HEK293 (cell line): ENCODE measurements at regions not wholly inside any gene's neighbourhood (a gene's known extent, or its start where the extent isn't known, plus 50 kb on each side); places are given as distances from the start of the nearest gene placed in this dataset.

Experiments
- CTCF ChIA-PET: fragments of 350-600 bp; formaldehyde crosslinking; extraction: SDS; loops from one replicate; lab custom pipeline; 2021; ENCODE audit warnings: antibody characterized with exemption; lab: Yijun Ruan, JAX
- POLR2A ChIA-PET: fragments of 300-600 bp; formaldehyde crosslinking; extraction: SDS; loops from one replicate; lab custom pipeline; 2020; ENCODE audit warnings: antibody characterized with exemption, inconsistent platforms; lab: Yijun Ruan, JAX
- H3K27ac ChIP-seq: fragments of 200-500 bp; sonication (Bioruptor generic); 2 replicates; pipeline ENCODE4 v1.5.1; 2014; ENCODE audit warnings: low read depth, low read length, control low read depth, inconsistent platforms; ENCODE audit errors: extremely low read depth
- H3K36me3 ChIP-seq, 2 experiments: fragments of 200-500 bp in 1 of 2; sonication (Bioruptor generic) in 1 of 2; 1 replicate in 1 of 2; 2 replicates in 1 of 2; pipeline ENCODE4 v1.5.1; 2014 to 2017; ENCODE audit warnings: inconsistent platforms in 2 of 2, low read length in 2 of 2; ENCODE audit not compliant: control insufficient read depth in 2 of 2, insufficient read depth in 1 of 2
- H3K4me1 ChIP-seq: fragments of 200-500 bp; sonication (Bioruptor generic); 2 replicates; pipeline ENCODE4 v1.5.1; 2014; ENCODE audit warnings: mild to moderate bottlenecking, low read length, inconsistent platforms; ENCODE audit not compliant: control insufficient read depth, insufficient read depth
- H3K4me3 ChIP-seq: 2 replicates; pipeline ENCODE4 v1.5.1; 2011; ENCODE audit warnings: low read depth, mild to moderate bottlenecking, control low read depth, low read length, moderate library complexity
- H3K9me3 ChIP-seq: fragments of 200-500 bp; sonication (Bioruptor generic); 2 replicates; pipeline ENCODE4 v1.5.1; 2014; ENCODE audit warnings: low read depth, low read length, inconsistent platforms; ENCODE audit not compliant: control insufficient read depth, insufficient read depth
- EGR2 ChIP-seq: fragments of 450-650 bp; formaldehyde crosslinking; IDR thresholded peaks from 2 replicates; pipeline ENCODE4 v1.5.1; 2016; ENCODE audit warnings: low read depth, missing biosample characterization, missing genetic modification characterization
- PRDM10 ChIP-seq: fragments of 450-650 bp; formaldehyde crosslinking; IDR thresholded peaks from 2 replicates; pipeline ENCODE4 v1.5.1; 2016; ENCODE audit warnings: missing biosample characterization, missing genetic modification characterization
- ZBTB1 ChIP-seq: fragments of 450-650 bp; formaldehyde crosslinking; IDR thresholded peaks from 2 replicates; pipeline ENCODE4 v1.5.1; 2016; ENCODE audit warnings: missing biosample characterization, missing genetic modification characterization
- ZBTB49 ChIP-seq: fragments of 450-650 bp; formaldehyde crosslinking; IDR thresholded peaks from 2 replicates; pipeline ENCODE4 v1.5.1; 2016; ENCODE audit warnings: missing biosample characterization, missing genetic modification characterization, low read depth
- ZBTB6 ChIP-seq: fragments of 450-650 bp; formaldehyde crosslinking; IDR thresholded peaks from 2 replicates; pipeline ENCODE4 v1.5.1; 2017; ENCODE audit warnings: missing biosample characterization, missing genetic modification characterization
- ZFP69B ChIP-seq: fragments of 450-650 bp; formaldehyde crosslinking; IDR thresholded peaks from 2 replicates; pipeline ENCODE4 v1.5.1; 2016; ENCODE audit warnings: missing biosample characterization, missing genetic modification characterization
- ZNF121 ChIP-seq: fragments of 450-650 bp; formaldehyde crosslinking; IDR thresholded peaks from 2 replicates; pipeline ENCODE4 v1.5.1; 2016; ENCODE audit warnings: missing biosample characterization, missing genetic modification characterization
- ZNF202 ChIP-seq: fragments of 450-650 bp; formaldehyde crosslinking; IDR thresholded peaks from 2 replicates; pipeline ENCODE4 v1.5.1; 2016; ENCODE audit warnings: missing biosample characterization, missing genetic modification characterization, borderline replicate concordance
- ZNF518A ChIP-seq: fragments of 450-650 bp; formaldehyde crosslinking; conservative IDR thresholded peaks from 2 replicates; pipeline ENCODE4 v1.5.1; 2016; ENCODE audit warnings: low read depth, missing biosample characterization, missing genetic modification characterization
- ZNF555 ChIP-seq: fragments of 450-650 bp; formaldehyde crosslinking; conservative IDR thresholded peaks from 2 replicates; pipeline ENCODE4 v1.5.1; 2017; ENCODE audit warnings: missing biosample characterization, mild to moderate bottlenecking, missing genetic modification characterization, inconsistent platforms
- ZNF639 ChIP-seq: fragments of 450-650 bp; formaldehyde crosslinking; IDR thresholded peaks from 2 replicates; pipeline ENCODE4 v1.5.1; 2016; ENCODE audit warnings: missing biosample characterization, missing genetic modification characterization
- ZNF704 ChIP-seq: fragments of 450-650 bp; formaldehyde crosslinking; IDR thresholded peaks from 2 replicates; pipeline ENCODE4 v1.5.1; 2016; ENCODE audit warnings: missing biosample characterization, missing genetic modification characterization

GRCh38 chr2:217181512-217181911 is 321.6 kb upstream of the TNP1 start:
- no peak overlapping the region for H3K27ac ChIP-seq
- no peak for TF ChIP-seq ZNF639
- TF ChIP-seq ZNF704: no peak
- no peak for TF ChIP-seq PRDM10 (tag by site-specific recombination)
- TF ChIP-seq ZFP69B (tag by site-specific recombination): no peak
- no peak for TF ChIP-seq EGR2
- no peak for TF ChIP-seq ZBTB6 (tag by site-specific recombination)
- no peak for TF ChIP-seq ZBTB1
- no peak overlapping the region for H3K4me3 ChIP-seq
- no peaks in the 10 kb centered on the region for H3K36me3 ChIP-seq
- H3K4me1 ChIP-seq: no peaks in the 10 kb centered on the region
- POLR2A ChIA-PET: no interaction called here
- CTCF ChIA-PET: no interaction called here
- H3K9me3 ChIP-seq: no peaks in the 10 kb centered on the region

GRCh38 chr2:217179854-217180253 is 320.0 kb upstream of the TNP1 start:
- Histone ChIP-seq H3K9me3 (no peaks in the 10 kb centered on the region), H3K36me3 (no peaks in the 10 kb centered on the region), H3K27ac (no peak overlapping the region), H3K4me3 (no peak overlapping the region), H3K4me1 (no peaks in the 10 kb centered on the region)
- POLR2A ChIA-PET: no interaction called here
- CTCF ChIA-PET: interaction anchor here (0.6 kb wide), 1 partner anchor 399 kb away, joined by 3 read pairs; no protein-coding TSS in a partner anchor
- TF ChIP-seq ZNF518A (tag by site-specific recombination) (no peak), ZBTB49 (no peak), ZNF555 (tag by site-specific recombination) (no peak), ZNF121 (tag by site-specific recombination) (no peak), ZNF202 (no peak)
